Stomach (tissue), 4 donors: ENCODE measurements at regions not wholly inside any gene's neighbourhood (a gene's known extent, or its start where the extent isn't known, plus 50 kb on each side); places are given as distances from the start of the nearest gene placed in this dataset.

Source experiments
- CTCF ChIP-seq, 7 experiments: fragments of 450-650 bp in 4 of 7; fragments of 200-600 bp in 3 of 7; sonication (generic) in 3 of 7; IDR thresholded peaks; one replicate each; pipeline ENCODE4 v1.5.1; 2016 to 2019; ENCODE audit warnings: antibody characterized with exemption in 7 of 7, control low read depth in 2 of 7, mild to moderate bottlenecking in 1 of 7
- EP300 ChIP-seq: sonication (generic); formaldehyde crosslinking; IDR thresholded peaks from one replicate; pipeline ENCODE4 v1.6.1; 2017; ENCODE audit warnings: antibody characterized with exemption
- POLR2A ChIP-seq, 4 donors: fragments of 450-650 bp; IDR thresholded peaks; one replicate each; pipeline ENCODE4 v1.6.1; 2016; ENCODE audit warnings: antibody characterized with exemption in 4 of 4, control low read depth in 2 of 4, mild to moderate bottlenecking in 1 of 4, moderate library complexity in 1 of 4
- POLR2AphosphoS5 ChIP-seq, 3 donors: sonication (generic); formaldehyde crosslinking; IDR thresholded peaks; one replicate each; pipeline ENCODE4 v1.6.1; 2016; ENCODE audit warnings: antibody characterized with exemption in 3 of 3

DNA sequence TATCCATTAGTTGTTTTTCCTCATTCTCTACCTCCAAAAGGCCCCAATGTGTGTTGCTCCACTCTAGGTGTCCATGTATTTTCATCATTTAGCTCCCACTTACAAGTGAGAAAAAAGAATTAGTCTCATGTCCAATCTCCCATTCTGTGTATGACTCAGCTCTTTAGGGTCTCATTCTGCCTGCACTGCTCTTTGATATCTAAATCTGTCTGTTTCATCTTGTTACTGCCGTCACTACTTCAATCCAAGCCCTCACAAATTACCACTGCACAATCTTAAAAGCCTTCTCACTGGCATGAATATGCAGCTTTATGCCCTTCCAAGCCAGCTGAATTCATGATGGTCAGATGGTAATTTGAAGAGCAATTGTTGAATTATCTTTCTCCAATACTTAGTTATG, 480.5 kb downstream of the TRIB2 start:
- no peak for TF ChIP-seq EP300
- TF ChIP-seq CTCF (IDR thresholded peaks at IDR 0.05): no peak
- TF ChIP-seq POLR2AphosphoS5 (IDR thresholded peaks at IDR 0.05): no peak
- TF ChIP-seq POLR2A (IDR thresholded peaks at IDR 0.05): no peak
